HEK293 (cell line): ENCODE measurements at regions not wholly inside any gene's neighbourhood (a gene's known extent, or its start where the extent isn't known, plus 50 kb on each side); places are given as distances from the start of the nearest gene placed in this dataset.

ENCODE experiments used
- CTCF ChIA-PET: fragments of 350-600 bp; formaldehyde crosslinking; extraction: SDS; loops from one replicate; lab custom pipeline; 2021; ENCODE audit warnings: antibody characterized with exemption; lab: Yijun Ruan, JAX
- POLR2A ChIA-PET: fragments of 300-600 bp; formaldehyde crosslinking; extraction: SDS; loops from one replicate; lab custom pipeline; 2020; ENCODE audit warnings: antibody characterized with exemption, inconsistent platforms; lab: Yijun Ruan, JAX
- H3K27ac ChIP-seq: fragments of 200-500 bp; sonication (Bioruptor generic); 2 replicates; pipeline ENCODE4 v1.5.1; 2014; ENCODE audit warnings: low read depth, low read length, control low read depth, inconsistent platforms; ENCODE audit errors: extremely low read depth
- H3K36me3 ChIP-seq, 2 experiments: fragments of 200-500 bp in 1 of 2; sonication (Bioruptor generic) in 1 of 2; 1 replicate in 1 of 2; 2 replicates in 1 of 2; pipeline ENCODE4 v1.5.1; 2014 to 2017; ENCODE audit warnings: inconsistent platforms in 2 of 2, low read length in 2 of 2; ENCODE audit not compliant: control insufficient read depth in 2 of 2, insufficient read depth in 1 of 2
- H3K4me1 ChIP-seq: fragments of 200-500 bp; sonication (Bioruptor generic); 2 replicates; pipeline ENCODE4 v1.5.1; 2014; ENCODE audit warnings: mild to moderate bottlenecking, low read length, inconsistent platforms; ENCODE audit not compliant: control insufficient read depth, insufficient read depth
- H3K4me3 ChIP-seq: 2 replicates; pipeline ENCODE4 v1.5.1; 2011; ENCODE audit warnings: low read depth, mild to moderate bottlenecking, control low read depth, low read length, moderate library complexity
- H3K9me3 ChIP-seq: fragments of 200-500 bp; sonication (Bioruptor generic); 2 replicates; pipeline ENCODE4 v1.5.1; 2014; ENCODE audit warnings: low read depth, low read length, inconsistent platforms; ENCODE audit not compliant: control insufficient read depth, insufficient read depth
- INSM2 ChIP-seq: fragments of 450-650 bp; formaldehyde crosslinking; IDR thresholded peaks from 2 replicates; pipeline ENCODE4 v1.5.1; 2016; ENCODE audit warnings: missing biosample characterization, missing genetic modification characterization
- KLF16 ChIP-seq: fragments of 450-650 bp; formaldehyde crosslinking; IDR thresholded peaks from 2 replicates; pipeline ENCODE4 v1.5.1; 2017; ENCODE audit warnings: missing biosample characterization, missing genetic modification characterization
- MEIS1 ChIP-seq: sonication (generic); formaldehyde crosslinking; IDR thresholded peaks from 2 replicates; pipeline ENCODE4 v1.8.1; 2022; ENCODE audit warnings: missing genetic modification reagents, mild to moderate bottlenecking, borderline replicate concordance
- PBX3 ChIP-seq: sonication (generic); formaldehyde crosslinking; IDR thresholded peaks from 2 replicates; pipeline ENCODE4 v1.8.1; 2022; ENCODE audit warnings: mild to moderate bottlenecking, moderate library complexity, missing genetic modification reagents
- SP2 ChIP-seq: fragments of 450-650 bp; formaldehyde crosslinking; IDR thresholded peaks from 2 replicates; pipeline ENCODE4 v1.5.1; 2016; ENCODE audit warnings: missing biosample characterization, missing genetic modification characterization
- TCF7L2 ChIP-seq: IDR thresholded peaks from 2 replicates; pipeline ENCODE4 v1.6.1; 2011; ENCODE audit warnings: low read depth, mild to moderate bottlenecking, inconsistent platforms, low read length, moderate library complexity, borderline replicate concordance
- YY2 ChIP-seq: fragments of 450-650 bp; formaldehyde crosslinking; IDR thresholded peaks from 2 replicates; pipeline ENCODE4 v1.5.1; 2016; ENCODE audit warnings: missing biosample characterization, missing genetic modification characterization
- ZBTB20 ChIP-seq: fragments of 450-650 bp; formaldehyde crosslinking; IDR thresholded peaks from 2 replicates; pipeline ENCODE4 v1.5.1; 2016; ENCODE audit warnings: missing biosample characterization, missing genetic modification characterization
- ZBTB21 ChIP-seq: fragments of 450-650 bp; formaldehyde crosslinking; IDR thresholded peaks from 2 replicates; pipeline ENCODE4 v1.5.1; 2017; ENCODE audit warnings: missing biosample characterization, missing genetic modification characterization
- ZNF132 ChIP-seq: fragments of 450-650 bp; formaldehyde crosslinking; IDR thresholded peaks from 2 replicates; pipeline ENCODE4 v1.5.1; 2017; ENCODE audit warnings: missing biosample characterization, missing genetic modification characterization, borderline replicate concordance
- ZNF140 ChIP-seq: fragments of 450-650 bp; formaldehyde crosslinking; IDR thresholded peaks from 2 replicates; pipeline ENCODE4 v1.5.1; 2016; ENCODE audit warnings: missing biosample characterization, missing genetic modification characterization
- ZNF146 ChIP-seq: fragments of 450-650 bp; formaldehyde crosslinking; IDR thresholded peaks from 2 replicates; pipeline ENCODE4 v1.5.1; 2016; ENCODE audit warnings: missing biosample characterization, missing genetic modification characterization
- ZNF155 ChIP-seq: fragments of 450-650 bp; formaldehyde crosslinking; IDR thresholded peaks from 2 replicates; pipeline ENCODE4 v1.5.1; 2016; ENCODE audit warnings: missing biosample characterization, missing genetic modification characterization
- ZNF157 ChIP-seq: fragments of 450-650 bp; formaldehyde crosslinking; IDR thresholded peaks from 2 replicates; pipeline ENCODE4 v1.5.1; 2016; ENCODE audit warnings: missing biosample characterization, missing genetic modification characterization
- ZNF169 ChIP-seq: fragments of 450-650 bp; formaldehyde crosslinking; IDR thresholded peaks from 2 replicates; pipeline ENCODE4 v1.5.1; 2016; ENCODE audit warnings: missing biosample characterization, missing genetic modification characterization
- ZNF175 ChIP-seq: fragments of 450-650 bp; formaldehyde crosslinking; IDR thresholded peaks from 2 replicates; pipeline ENCODE4 v1.5.1; 2016; ENCODE audit warnings: missing biosample characterization, missing genetic modification characterization
- ZNF184 ChIP-seq: fragments of 450-650 bp; IDR thresholded peaks from 2 replicates; pipeline ENCODE4 v1.5.1; 2018; ENCODE audit warnings: missing biosample characterization, mild to moderate bottlenecking, missing genetic modification characterization
- ZNF223 ChIP-seq: fragments of 450-650 bp; formaldehyde crosslinking; IDR thresholded peaks from 2 replicates; pipeline ENCODE4 v1.5.1; 2016; ENCODE audit warnings: missing biosample characterization, missing genetic modification characterization
- ZNF274 ChIP-seq, 2 experiments: fragments of 200-500 bp in 1 of 2; fragments of 450-650 bp in 1 of 2; sonication (Bioruptor generic) in 1 of 2; formaldehyde crosslinking in 1 of 2; IDR thresholded peaks; 2 replicates each; pipeline versions ENCODE4 v1.5.1 to v1.6.1; 2014 to 2016; ENCODE audit warnings: borderline replicate concordance in 1 of 2, inconsistent platforms in 1 of 2, low read length in 1 of 2, missing biosample characterization in 1 of 2, missing genetic modification characterization in 1 of 2
- ZNF350 ChIP-seq: fragments of 450-650 bp; formaldehyde crosslinking; IDR thresholded peaks from 2 replicates; pipeline ENCODE4 v1.5.0; 2017; ENCODE audit warnings: missing biosample characterization, mild to moderate bottlenecking, missing genetic modification characterization
- ZNF549 ChIP-seq: fragments of 450-650 bp; IDR thresholded peaks from 2 replicates; pipeline ENCODE4 v1.5.1; 2018; ENCODE audit warnings: missing biosample characterization, missing genetic modification characterization, mild to moderate bottlenecking, inconsistent platforms, moderate library complexity
- ZNF624 ChIP-seq: fragments of 450-650 bp; formaldehyde crosslinking; IDR thresholded peaks from 2 replicates; pipeline ENCODE4 v1.5.1; 2017; ENCODE audit warnings: missing biosample characterization, missing genetic modification characterization
- ZNF654 ChIP-seq: fragments of 450-650 bp; formaldehyde crosslinking; IDR thresholded peaks from 2 replicates; pipeline ENCODE4 v1.5.1; 2016; ENCODE audit warnings: low read depth, missing biosample characterization, missing genetic modification characterization
- ZNF747 ChIP-seq: fragments of 450-650 bp; formaldehyde crosslinking; IDR thresholded peaks from 2 replicates; pipeline ENCODE4 v1.5.1; 2016; ENCODE audit warnings: missing biosample characterization, missing genetic modification characterization
- ZNF768 ChIP-seq: fragments of 450-650 bp; formaldehyde crosslinking; IDR thresholded peaks from 2 replicates; pipeline ENCODE4 v1.5.1; 2018; ENCODE audit warnings: missing biosample characterization, mild to moderate bottlenecking, missing genetic modification characterization
- ZNF785 ChIP-seq: fragments of 450-650 bp; formaldehyde crosslinking; IDR thresholded peaks from 2 replicates; pipeline ENCODE4 v1.5.1; 2016; ENCODE audit warnings: missing biosample characterization, missing genetic modification characterization
- ZNF830 ChIP-seq: fragments of 450-650 bp; IDR thresholded peaks from 2 replicates; pipeline ENCODE4 v1.5.0; 2018; ENCODE audit warnings: missing biosample characterization, missing genetic modification characterization, low read depth, mild to moderate bottlenecking, moderate library complexity
- TF ChIP-seq, protein P1 (sequence below): fragments of 450-650 bp; IDR thresholded peaks from 2 replicates; pipeline ENCODE4 v1.5.1; 2018; ENCODE audit warnings: missing biosample characterization, mild to moderate bottlenecking, missing genetic modification characterization

DNA sequence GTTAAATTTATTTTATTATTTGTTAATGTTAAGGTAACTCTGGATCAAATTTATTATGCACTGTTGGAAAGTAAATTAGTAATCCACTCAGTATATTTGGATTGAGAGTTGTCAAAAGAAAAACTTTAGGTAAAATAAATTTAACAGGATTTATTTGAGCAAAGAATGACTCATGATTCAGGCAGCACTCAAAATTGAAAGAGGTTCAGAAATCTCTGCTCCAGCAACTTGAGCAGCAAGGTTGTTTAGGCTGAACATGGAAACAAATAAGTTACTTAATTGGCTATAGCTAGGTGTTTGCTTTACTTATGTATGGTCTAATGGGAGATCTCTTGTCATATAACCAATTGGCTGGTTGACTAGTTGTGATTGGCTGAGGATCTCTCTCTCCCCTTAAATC, 296.2 kb upstream of the EDIL3 start:
- CTCF ChIA-PET, result no interaction called here
- POLR2A ChIA-PET, result no interaction called here
- Histone ChIP-seq H3K9me3 (no peaks in the 10 kb centered on the region), H3K36me3 (no peaks in the 10 kb centered on the region)
- TF ChIP-seq ZNF549 (tag by site-specific recombination) (peak; percentile 94), ZBTB21 (no peak)
- TF ChIP-seq, all 188 proteins: peak for 1
- H3K4me3 ChIP-seq, result no peak overlapping the region
- no peak overlapping the region for H3K27ac ChIP-seq
- H3K4me1 ChIP-seq, result no peaks in the 10 kb centered on the region

DNA sequence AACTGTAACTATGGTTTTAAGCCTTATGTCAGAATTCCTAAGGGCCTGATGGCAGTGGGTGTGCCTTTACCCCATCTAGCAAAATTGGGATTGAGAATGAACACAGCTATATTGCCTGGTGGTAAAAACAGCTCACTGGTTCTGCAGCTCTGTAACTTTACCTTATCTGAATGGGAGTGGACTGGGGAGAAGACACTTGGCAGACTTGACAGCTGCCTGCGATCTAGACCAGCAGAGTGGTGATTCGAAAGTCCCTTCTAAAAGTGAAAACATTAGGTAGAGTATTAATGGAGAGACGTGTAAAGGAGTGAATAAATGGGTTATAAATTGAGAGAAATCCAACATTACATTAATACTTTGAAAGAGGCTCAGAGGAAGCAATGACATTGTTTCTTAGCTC, 289.1 kb upstream of the EDIL3 start:
- TF ChIP-seq SP2, result no peak
- Histone ChIP-seq H3K9me3 (no peaks in the 10 kb centered on the region), H3K36me3 (no peaks in the 10 kb centered on the region), H3K27ac (no peak overlapping the region), H3K4me1 (no peaks in the 10 kb centered on the region), H3K4me3 (no peak overlapping the region)
- CTCF ChIA-PET, result no interaction called here
- POLR2A ChIA-PET, result interaction anchor here (0.6 kb wide), 1 partner anchor 60 kb away, joined by 3 read pairs; no protein-coding TSS in a partner anchor

- POLR2A ChIA-PET, result interaction anchor here (0.7 kb wide), 1 partner anchor 285 kb away, joined by 4 read pairs; no protein-coding TSS in a partner anchor
- Histone ChIP-seq H3K4me1 (no peaks in the 10 kb centered on the region), H3K27ac (no peak overlapping the region), H3K9me3 (no peaks in the 10 kb centered on the region), H3K36me3 (no peaks in the 10 kb centered on the region), H3K4me3 (no peak overlapping the region)
- TF ChIP-seq TCF7L2 (no peak), ZNF830 (no peak), ZNF274 (IDR thresholded peaks at IDR 0.05; ENCODE audit: low read length) (no peak), ZNF274 (tag by site-specific recombination; IDR thresholded peaks at IDR 0.05; ENCODE audit: borderline replicate concordance) (no peak), ZNF169 (no peak), YY2 (tag by site-specific recombination) (no peak), ZBTB20 (tag by site-specific recombination) (no peak), ZNF140 (no peak), ZNF747 (tag by site-specific recombination) (no peak), ZNF654 (tag by site-specific recombination) (no peak), PBX3 (CRISPR knock-in tag) (no peak), ZNF785 (no peak), ZNF184 (tag by site-specific recombination) (no peak), ZNF624 (tag by site-specific recombination) (no peak), KLF16 (tag by site-specific recombination) (no peak), ZNF146 (tag by site-specific recombination) (no peak), ZNF155 (tag by site-specific recombination) (no peak)
- CTCF ChIA-PET, result interaction anchor here (0.7 kb wide), 1 partner anchor 111 kb away, joined by 3 read pairs; no protein-coding TSS in a partner anchor
Measured at GRCh38 chr5:84667576-84667975, 282.9 kb upstream of the EDIL3 start.

DNA sequence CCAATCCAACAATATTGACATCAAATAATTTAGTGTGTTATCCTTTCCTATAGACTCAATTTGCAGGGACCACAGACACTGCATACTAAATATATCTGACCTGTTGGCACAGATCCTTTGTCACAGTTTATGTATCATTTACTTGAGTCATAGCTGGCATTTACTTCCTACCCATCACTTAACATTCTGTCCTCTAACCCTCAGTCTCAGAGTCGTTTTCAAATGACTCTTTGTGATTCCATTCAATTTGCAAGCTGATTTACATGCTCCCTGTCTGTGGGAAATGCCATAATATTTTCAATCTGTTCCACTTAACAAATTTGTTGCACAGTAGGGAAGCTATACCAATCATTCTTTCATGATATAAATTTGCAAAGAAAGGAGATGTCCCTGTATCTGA, 265.7 kb upstream of the EDIL3 start:
- Histone ChIP-seq H3K9me3 (no peaks in the 10 kb centered on the region), H3K4me3 (no peak overlapping the region), H3K36me3 (no peaks in the 10 kb centered on the region), H3K4me1 (no peaks in the 10 kb centered on the region), H3K27ac (no peak overlapping the region)
- CTCF ChIA-PET, result no interaction called here
- POLR2A ChIA-PET, result no interaction called here
- TF ChIP-seq ZNF132, result no peak
- TF ChIP-seq INSM2 (tag by site-specific recombination), result no peak
- no peak for TF ChIP-seq ZNF350
- TF ChIP-seq ZNF223 (tag by site-specific recombination), result no peak
- TF ChIP-seq ZNF768 (tag by site-specific recombination), result no peak
- TF ChIP-seq, protein P1, sequence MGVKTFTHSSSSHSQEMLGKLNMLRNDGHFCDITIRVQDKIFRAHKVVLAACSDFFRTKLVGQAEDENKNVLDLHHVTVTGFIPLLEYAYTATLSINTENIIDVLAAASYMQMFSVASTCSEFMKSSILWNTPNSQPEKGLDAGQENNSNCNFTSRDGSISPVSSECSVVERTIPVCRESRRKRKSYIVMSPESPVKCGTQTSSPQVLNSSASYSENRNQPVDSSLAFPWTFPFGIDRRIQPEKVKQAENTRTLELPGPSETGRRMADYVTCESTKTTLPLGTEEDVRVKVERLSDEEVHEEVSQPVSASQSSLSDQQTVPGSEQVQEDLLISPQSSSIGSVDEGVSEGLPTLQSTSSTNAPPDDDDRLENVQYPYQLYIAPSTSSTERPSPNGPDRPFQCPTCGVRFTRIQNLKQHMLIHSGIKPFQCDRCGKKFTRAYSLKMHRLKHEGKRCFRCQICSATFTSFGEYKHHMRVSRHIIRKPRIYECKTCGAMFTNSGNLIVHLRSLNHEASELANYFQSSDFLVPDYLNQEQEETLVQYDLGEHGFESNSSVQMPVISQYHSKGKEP (tag by site-specific recombination), result no peak
- no peak for TF ChIP-seq ZNF175 (tag by site-specific recombination)
- TF ChIP-seq ZNF157, result no peak
- no peak for TF ChIP-seq MEIS1 (CRISPR knock-in tag)
- TF ChIP-seq ZNF146 (tag by site-specific recombination), result no peak
